Ovary (tissue), 3 donors: ENCODE measurements at regions not wholly inside any gene's neighbourhood (a gene's known extent, or its start where the extent isn't known, plus 50 kb on each side); places are given as distances from the start of the nearest gene placed in this dataset.

Experiments used
- POLR2A ChIP-seq: fragments of 450-650 bp; IDR thresholded peaks from one replicate; pipeline ENCODE4 v1.6.1; 2017; ENCODE audit warnings: antibody characterized with exemption, mild to moderate bottlenecking, moderate library complexity
- TF ChIP-seq, protein P1 (sequence below), 3 donors: fragments of 450-650 bp in 2 of 3; fragments of 200-600 bp in 1 of 3; IDR thresholded peaks; one replicate each; pipeline versions ENCODE4 v1.5.1 to v1.8.0; 2016 to 2022; ENCODE audit warnings: antibody characterized with exemption in 3 of 3, mild to moderate bottlenecking in 1 of 3
- donor health status: DM: no; HTN: no; CAD: no.

DNA sequence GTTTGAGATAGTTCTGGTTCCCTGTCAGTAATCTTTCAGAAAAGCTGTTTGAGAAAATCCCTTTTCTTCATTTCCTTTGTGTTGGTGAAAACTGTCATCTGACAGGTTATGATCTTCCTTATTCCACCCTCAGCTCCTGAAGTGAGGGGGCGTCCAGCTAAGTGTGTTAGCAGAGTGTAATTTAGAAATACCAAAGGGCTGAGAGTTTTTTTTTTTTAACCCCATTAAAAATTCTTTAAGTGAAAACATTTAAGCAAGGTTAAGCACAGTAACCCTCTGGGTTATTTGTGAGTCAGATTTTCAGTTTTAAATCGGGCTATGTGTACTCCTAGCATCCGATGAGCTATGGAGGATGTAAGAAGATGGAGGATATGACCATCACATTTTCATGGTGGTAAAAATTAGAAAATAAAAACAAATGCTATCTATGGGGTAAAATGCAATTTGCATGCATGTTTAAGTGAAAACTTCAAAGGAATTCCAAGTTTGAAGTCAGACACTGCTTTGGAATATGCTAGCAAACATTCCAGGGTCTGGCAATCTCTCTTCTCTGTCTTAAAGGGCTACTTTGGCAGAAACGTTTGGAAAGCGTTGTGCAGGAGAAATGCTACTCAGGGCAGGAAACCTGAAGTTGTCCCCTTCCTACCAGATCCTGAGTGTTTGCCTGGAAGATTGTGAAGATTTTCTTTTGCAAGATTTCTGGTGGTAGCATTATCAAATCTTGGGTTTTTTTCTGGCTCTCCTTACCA lies 197.0 kb upstream of the PRICKLE1 start:
- TF ChIP-seq, protein P1, sequence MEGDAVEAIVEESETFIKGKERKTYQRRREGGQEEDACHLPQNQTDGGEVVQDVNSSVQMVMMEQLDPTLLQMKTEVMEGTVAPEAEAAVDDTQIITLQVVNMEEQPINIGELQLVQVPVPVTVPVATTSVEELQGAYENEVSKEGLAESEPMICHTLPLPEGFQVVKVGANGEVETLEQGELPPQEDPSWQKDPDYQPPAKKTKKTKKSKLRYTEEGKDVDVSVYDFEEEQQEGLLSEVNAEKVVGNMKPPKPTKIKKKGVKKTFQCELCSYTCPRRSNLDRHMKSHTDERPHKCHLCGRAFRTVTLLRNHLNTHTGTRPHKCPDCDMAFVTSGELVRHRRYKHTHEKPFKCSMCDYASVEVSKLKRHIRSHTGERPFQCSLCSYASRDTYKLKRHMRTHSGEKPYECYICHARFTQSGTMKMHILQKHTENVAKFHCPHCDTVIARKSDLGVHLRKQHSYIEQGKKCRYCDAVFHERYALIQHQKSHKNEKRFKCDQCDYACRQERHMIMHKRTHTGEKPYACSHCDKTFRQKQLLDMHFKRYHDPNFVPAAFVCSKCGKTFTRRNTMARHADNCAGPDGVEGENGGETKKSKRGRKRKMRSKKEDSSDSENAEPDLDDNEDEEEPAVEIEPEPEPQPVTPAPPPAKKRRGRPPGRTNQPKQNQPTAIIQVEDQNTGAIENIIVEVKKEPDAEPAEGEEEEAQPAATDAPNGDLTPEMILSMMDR (IDR thresholded peaks at IDR 0.05): no peak
- TF ChIP-seq POLR2A: no peak
